WTC11 (cell line): ENCODE measurements at regions not wholly inside any gene's neighbourhood (a gene's known extent, or its start where the extent isn't known, plus 50 kb on each side); places are given as distances from the start of the nearest gene placed in this dataset.

Experiments used
- ATAC-seq: fragments of 200-7000 bp; cut with Tn5 transposase; 2 replicates; pipeline ENCODE4 v1.10.0; 2021; ENCODE audit warnings: mild to moderate bottlenecking, moderate library complexity
- CTCF ChIA-PET: fragments of 300-600 bp; sonication (Branson Sonifier 250); formaldehyde crosslinking; loops from one replicate; lab custom pipeline; 2021; ENCODE audit warnings: antibody characterized with exemption; lab: Charles Lee
- POLR2A ChIA-PET: fragments of 350-600 bp; sonication (Branson Sonifier 250); formaldehyde crosslinking; loops from one replicate; lab custom pipeline; 2021; ENCODE audit warnings: antibody characterized with exemption; lab: Charles Lee
- DNase-seq: peaks from one replicate; pipeline ENCODE4 v3.0.0; 2021; ENCODE audit warnings: low spot score
- H3K27ac Mint-ChIP-seq: 2 replicates; pipeline ENCODE4 v1.8.0; 2021; ENCODE audit warnings: mixed read lengths
- H3K27me3 Mint-ChIP-seq: 2 replicates; pipeline ENCODE4 v1.8.0; 2021; ENCODE audit warnings: low read depth, mild to moderate bottlenecking, moderate library complexity, mixed read lengths
- H3K36me3 Mint-ChIP-seq: 2 replicates; pipeline ENCODE4 v1.8.0; 2021; ENCODE audit warnings: mixed read lengths
- H3K4me1 Mint-ChIP-seq: 2 replicates; pipeline ENCODE4 v1.8.0; 2022; ENCODE audit warnings: mixed read lengths
- H3K4me3 Mint-ChIP-seq: 2 replicates; pipeline ENCODE4 v1.8.0; 2021; ENCODE audit warnings: mild to moderate bottlenecking, moderate library complexity, mixed read lengths
- H3K9me3 Mint-ChIP-seq: 2 replicates; pipeline ENCODE4 v1.8.0; 2021; ENCODE audit warnings: mixed read lengths
- ESRRA ChIP-seq: sonication (generic); formaldehyde crosslinking; IDR thresholded peaks from 2 replicates; pipeline ENCODE4 v1.8.1; 2022; ENCODE audit warnings: mild to moderate bottlenecking, missing genetic modification reagents, borderline replicate concordance
- FOXJ3 ChIP-seq: sonication (generic); formaldehyde crosslinking; IDR thresholded peaks from 2 replicates; pipeline ENCODE4 v1.9.0; 2021; ENCODE audit warnings: missing genetic modification reagents, mild to moderate bottlenecking, borderline replicate concordance
- GRHL2 ChIP-seq: fragments of 250-450 bp; sonication (Bioruptor Pico); IDR thresholded peaks from 2 replicates; pipeline ENCODE4 v1.8.0; 2022; ENCODE audit warnings: mild to moderate bottlenecking, moderate library complexity; ENCODE audit not compliant: insufficient replicate concordance, severe bottlenecking
- MXD4 ChIP-seq: fragments of 250-450 bp; sonication (Bioruptor Pico); IDR thresholded peaks from 2 replicates; pipeline ENCODE4 v1.8.0; 2021; ENCODE audit warnings: mild to moderate bottlenecking, moderate library complexity, borderline replicate concordance
- OVOL2 ChIP-seq: fragments of 250-450 bp; sonication (Bioruptor Pico); IDR thresholded peaks from 2 replicates; pipeline ENCODE4 v1.9.0; 2021; ENCODE audit warnings: mild to moderate bottlenecking, borderline replicate concordance
- TEAD4 ChIP-seq: sonication (generic); formaldehyde crosslinking; IDR thresholded peaks from 2 replicates; pipeline ENCODE4 v1.8.0; 2022; ENCODE audit warnings: mild to moderate bottlenecking, missing genetic modification reagents
- TF ChIP-seq, protein P1 (sequence below): sonication (generic); formaldehyde crosslinking; IDR thresholded peaks from 2 replicates; pipeline ENCODE4 v1.8.0; 2022; ENCODE audit warnings: mild to moderate bottlenecking, missing genetic modification reagents
- TF ChIP-seq, protein P2 (sequence below): sonication (generic); formaldehyde crosslinking; IDR thresholded peaks from 2 replicates; pipeline ENCODE4 v1.8.0; 2022; ENCODE audit warnings: mild to moderate bottlenecking, missing genetic modification reagents
- TF ChIP-seq, protein P3 (sequence below): sonication (generic); formaldehyde crosslinking; IDR thresholded peaks from 2 replicates; pipeline ENCODE4 v1.8.0; 2022; ENCODE audit warnings: missing genetic modification reagents
- TF ChIP-seq, protein P4 (sequence below): sonication (generic); formaldehyde crosslinking; conservative IDR thresholded peaks from 2 replicates; pipeline ENCODE4 v1.8.1; 2022; ENCODE audit warnings: mild to moderate bottlenecking, missing genetic modification reagents
- TF ChIP-seq, protein P5 (sequence below): sonication (generic); formaldehyde crosslinking; conservative IDR thresholded peaks from 2 replicates; pipeline ENCODE4 v1.8.1; 2023; ENCODE audit warnings: mild to moderate bottlenecking, low read depth, missing genetic modification reagents, moderate library complexity
- TF ChIP-seq, protein P6 (sequence below): fragments of 250-450 bp; sonication (Bioruptor Pico); IDR thresholded peaks from 2 replicates; pipeline ENCODE4 v1.8.0; 2021; ENCODE audit warnings: mild to moderate bottlenecking
- TF ChIP-seq, protein P7 (sequence below): sonication (generic); formaldehyde crosslinking; IDR thresholded peaks from 2 replicates; pipeline ENCODE4 v1.8.0; 2022; ENCODE audit warnings: mild to moderate bottlenecking, missing genetic modification reagents
- TF ChIP-seq, protein P8 (sequence below): fragments of 200-600 bp; IDR thresholded peaks from 2 replicates; pipeline ENCODE4 v1.8.0; 2022; ENCODE audit warnings: antibody characterized with exemption

DNA sequence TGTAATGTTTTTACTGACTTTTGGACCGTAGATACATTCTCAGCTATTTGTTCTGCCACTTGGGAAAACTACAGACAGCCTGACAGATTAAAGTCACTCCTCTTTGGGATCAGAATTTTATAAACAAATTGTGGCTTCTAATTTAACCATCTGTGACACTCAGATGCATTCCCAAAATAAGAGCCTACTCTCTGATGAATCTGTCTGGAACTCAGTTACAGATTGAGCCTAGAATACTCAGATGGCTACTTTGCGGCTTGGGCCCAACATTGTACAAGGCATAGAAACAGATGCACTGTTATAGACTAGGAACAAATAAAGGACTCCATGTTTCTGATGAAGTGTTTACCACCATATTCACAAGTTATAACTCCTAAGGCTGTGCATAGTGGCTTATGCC is 291.0 kb upstream of the SLITRK6 start:
- TF ChIP-seq ESRRA (CRISPR knock-in tag) (no peak), OVOL2 (CRISPR knock-in tag) (no peak), GRHL2 (CRISPR knock-in tag) (no peak), TEAD4 (CRISPR knock-in tag) (no peak), MXD4 (CRISPR knock-in tag) (no peak), FOXJ3 (no peak)
- TF ChIP-seq, protein P1, sequence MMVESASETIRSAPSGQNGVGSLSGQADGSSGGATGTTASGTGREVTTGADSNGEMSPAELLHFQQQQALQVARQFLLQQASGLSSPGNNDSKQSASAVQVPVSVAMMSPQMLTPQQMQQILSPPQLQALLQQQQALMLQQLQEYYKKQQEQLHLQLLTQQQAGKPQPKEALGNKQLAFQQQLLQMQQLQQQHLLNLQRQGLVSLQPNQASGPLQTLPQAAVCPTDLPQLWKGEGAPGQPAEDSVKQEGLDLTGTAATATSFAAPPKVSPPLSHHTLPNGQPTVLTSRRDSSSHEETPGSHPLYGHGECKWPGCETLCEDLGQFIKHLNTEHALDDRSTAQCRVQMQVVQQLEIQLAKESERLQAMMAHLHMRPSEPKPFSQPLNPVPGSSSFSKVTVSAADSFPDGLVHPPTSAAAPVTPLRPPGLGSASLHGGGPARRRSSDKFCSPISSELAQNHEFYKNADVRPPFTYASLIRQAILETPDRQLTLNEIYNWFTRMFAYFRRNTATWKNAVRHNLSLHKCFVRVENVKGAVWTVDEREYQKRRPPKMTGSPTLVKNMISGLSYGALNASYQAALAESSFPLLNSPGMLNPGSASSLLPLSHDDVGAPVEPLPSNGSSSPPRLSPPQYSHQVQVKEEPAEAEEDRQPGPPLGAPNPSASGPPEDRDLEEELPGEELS (CRISPR knock-in tag), result no peak
- TF ChIP-seq, protein P2, sequence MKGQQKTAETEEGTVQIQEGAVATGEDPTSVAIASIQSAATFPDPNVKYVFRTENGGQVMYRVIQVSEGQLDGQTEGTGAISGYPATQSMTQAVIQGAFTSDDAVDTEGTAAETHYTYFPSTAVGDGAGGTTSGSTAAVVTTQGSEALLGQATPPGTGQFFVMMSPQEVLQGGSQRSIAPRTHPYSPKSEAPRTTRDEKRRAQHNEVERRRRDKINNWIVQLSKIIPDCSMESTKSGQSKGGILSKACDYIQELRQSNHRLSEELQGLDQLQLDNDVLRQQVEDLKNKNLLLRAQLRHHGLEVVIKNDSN (CRISPR knock-in tag), result no peak
- TF ChIP-seq, protein P3, sequence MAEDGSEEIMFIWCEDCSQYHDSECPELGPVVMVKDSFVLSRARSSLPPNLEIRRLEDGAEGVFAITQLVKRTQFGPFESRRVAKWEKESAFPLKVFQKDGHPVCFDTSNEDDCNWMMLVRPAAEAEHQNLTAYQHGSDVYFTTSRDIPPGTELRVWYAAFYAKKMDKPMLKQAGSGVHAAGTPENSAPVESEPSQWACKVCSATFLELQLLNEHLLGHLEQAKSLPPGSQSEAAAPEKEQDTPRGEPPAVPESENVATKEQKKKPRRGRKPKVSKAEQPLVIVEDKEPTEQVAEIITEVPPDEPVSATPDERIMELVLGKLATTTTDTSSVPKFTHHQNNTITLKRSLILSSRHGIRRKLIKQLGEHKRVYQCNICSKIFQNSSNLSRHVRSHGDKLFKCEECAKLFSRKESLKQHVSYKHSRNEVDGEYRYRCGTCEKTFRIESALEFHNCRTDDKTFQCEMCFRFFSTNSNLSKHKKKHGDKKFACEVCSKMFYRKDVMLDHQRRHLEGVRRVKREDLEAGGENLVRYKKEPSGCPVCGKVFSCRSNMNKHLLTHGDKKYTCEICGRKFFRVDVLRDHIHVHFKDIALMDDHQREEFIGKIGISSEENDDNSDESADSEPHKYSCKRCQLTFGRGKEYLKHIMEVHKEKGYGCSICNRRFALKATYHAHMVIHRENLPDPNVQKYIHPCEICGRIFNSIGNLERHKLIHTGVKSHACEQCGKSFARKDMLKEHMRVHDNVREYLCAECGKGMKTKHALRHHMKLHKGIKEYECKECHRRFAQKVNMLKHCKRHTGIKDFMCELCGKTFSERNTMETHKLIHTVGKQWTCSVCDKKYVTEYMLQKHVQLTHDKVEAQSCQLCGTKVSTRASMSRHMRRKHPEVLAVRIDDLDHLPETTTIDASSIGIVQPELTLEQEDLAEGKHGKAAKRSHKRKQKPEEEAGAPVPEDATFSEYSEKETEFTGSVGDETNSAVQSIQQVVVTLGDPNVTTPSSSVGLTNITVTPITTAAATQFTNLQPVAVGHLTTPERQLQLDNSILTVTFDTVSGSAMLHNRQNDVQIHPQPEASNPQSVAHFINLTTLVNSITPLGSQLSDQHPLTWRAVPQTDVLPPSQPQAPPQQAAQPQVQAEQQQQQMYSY (CRISPR knock-in tag), result no peak
- TF ChIP-seq, protein P4, sequence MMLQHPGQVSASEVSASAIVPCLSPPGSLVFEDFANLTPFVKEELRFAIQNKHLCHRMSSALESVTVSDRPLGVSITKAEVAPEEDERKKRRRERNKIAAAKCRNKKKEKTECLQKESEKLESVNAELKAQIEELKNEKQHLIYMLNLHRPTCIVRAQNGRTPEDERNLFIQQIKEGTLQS, result no peak
- TF ChIP-seq, protein P5, sequence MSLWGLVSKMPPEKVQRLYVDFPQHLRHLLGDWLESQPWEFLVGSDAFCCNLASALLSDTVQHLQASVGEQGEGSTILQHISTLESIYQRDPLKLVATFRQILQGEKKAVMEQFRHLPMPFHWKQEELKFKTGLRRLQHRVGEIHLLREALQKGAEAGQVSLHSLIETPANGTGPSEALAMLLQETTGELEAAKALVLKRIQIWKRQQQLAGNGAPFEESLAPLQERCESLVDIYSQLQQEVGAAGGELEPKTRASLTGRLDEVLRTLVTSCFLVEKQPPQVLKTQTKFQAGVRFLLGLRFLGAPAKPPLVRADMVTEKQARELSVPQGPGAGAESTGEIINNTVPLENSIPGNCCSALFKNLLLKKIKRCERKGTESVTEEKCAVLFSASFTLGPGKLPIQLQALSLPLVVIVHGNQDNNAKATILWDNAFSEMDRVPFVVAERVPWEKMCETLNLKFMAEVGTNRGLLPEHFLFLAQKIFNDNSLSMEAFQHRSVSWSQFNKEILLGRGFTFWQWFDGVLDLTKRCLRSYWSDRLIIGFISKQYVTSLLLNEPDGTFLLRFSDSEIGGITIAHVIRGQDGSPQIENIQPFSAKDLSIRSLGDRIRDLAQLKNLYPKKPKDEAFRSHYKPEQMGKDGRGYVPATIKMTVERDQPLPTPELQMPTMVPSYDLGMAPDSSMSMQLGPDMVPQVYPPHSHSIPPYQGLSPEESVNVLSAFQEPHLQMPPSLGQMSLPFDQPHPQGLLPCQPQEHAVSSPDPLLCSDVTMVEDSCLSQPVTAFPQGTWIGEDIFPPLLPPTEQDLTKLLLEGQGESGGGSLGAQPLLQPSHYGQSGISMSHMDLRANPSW, result no peak
- TF ChIP-seq, protein P6, sequence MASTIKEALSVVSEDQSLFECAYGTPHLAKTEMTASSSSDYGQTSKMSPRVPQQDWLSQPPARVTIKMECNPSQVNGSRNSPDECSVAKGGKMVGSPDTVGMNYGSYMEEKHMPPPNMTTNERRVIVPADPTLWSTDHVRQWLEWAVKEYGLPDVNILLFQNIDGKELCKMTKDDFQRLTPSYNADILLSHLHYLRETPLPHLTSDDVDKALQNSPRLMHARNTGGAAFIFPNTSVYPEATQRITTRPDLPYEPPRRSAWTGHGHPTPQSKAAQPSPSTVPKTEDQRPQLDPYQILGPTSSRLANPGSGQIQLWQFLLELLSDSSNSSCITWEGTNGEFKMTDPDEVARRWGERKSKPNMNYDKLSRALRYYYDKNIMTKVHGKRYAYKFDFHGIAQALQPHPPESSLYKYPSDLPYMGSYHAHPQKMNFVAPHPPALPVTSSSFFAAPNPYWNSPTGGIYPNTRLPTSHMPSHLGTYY, result no peak
- TF ChIP-seq, protein P7, sequence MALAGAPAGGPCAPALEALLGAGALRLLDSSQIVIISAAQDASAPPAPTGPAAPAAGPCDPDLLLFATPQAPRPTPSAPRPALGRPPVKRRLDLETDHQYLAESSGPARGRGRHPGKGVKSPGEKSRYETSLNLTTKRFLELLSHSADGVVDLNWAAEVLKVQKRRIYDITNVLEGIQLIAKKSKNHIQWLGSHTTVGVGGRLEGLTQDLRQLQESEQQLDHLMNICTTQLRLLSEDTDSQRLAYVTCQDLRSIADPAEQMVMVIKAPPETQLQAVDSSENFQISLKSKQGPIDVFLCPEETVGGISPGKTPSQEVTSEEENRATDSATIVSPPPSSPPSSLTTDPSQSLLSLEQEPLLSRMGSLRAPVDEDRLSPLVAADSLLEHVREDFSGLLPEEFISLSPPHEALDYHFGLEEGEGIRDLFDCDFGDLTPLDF, result no peak
- TF ChIP-seq, protein P8, sequence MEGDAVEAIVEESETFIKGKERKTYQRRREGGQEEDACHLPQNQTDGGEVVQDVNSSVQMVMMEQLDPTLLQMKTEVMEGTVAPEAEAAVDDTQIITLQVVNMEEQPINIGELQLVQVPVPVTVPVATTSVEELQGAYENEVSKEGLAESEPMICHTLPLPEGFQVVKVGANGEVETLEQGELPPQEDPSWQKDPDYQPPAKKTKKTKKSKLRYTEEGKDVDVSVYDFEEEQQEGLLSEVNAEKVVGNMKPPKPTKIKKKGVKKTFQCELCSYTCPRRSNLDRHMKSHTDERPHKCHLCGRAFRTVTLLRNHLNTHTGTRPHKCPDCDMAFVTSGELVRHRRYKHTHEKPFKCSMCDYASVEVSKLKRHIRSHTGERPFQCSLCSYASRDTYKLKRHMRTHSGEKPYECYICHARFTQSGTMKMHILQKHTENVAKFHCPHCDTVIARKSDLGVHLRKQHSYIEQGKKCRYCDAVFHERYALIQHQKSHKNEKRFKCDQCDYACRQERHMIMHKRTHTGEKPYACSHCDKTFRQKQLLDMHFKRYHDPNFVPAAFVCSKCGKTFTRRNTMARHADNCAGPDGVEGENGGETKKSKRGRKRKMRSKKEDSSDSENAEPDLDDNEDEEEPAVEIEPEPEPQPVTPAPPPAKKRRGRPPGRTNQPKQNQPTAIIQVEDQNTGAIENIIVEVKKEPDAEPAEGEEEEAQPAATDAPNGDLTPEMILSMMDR, result no peak
- Mint-ChIP-seq H3K27ac (no peak overlapping the region), H3K27me3 (no peaks in the 10 kb centered on the region), H3K4me1 (no peaks in the 10 kb centered on the region), H3K4me3 (no peak overlapping the region), H3K9me3 (peaks cover 5% of the 10 kb centered on the region; the same call in 1 of the 2 replicates), H3K36me3 (no peaks in the 10 kb centered on the region)
- DNase-seq (no peak), ATAC-seq (no peak)
- ChIA-PET POLR2A (no interaction called here), CTCF (no interaction called here)
